H1 (cell line): ENCODE measurements at regions not wholly inside any gene's neighbourhood (a gene's known extent, or its start where the extent isn't known, plus 50 kb on each side); places are given as distances from the start of the nearest gene placed in this dataset.

ENCODE experiments used
- CTCF ChIA-PET: fragments of 300-600 bp; sonication (Branson Sonifier 250); formaldehyde crosslinking; loops from one replicate; lab custom pipeline; 2021; ENCODE audit not compliant: partially characterized antibody; lab: Charles Lee
- POLR2A ChIA-PET: fragments of 300-600 bp; sonication (Branson Sonifier 250); formaldehyde crosslinking; loops from one replicate; lab custom pipeline; 2021; ENCODE audit warnings: inconsistent platforms; ENCODE audit not compliant: partially characterized antibody; lab: Charles Lee
- DNase-seq, 2 experiments: peaks; one replicate each; pipeline versions ENCODE4 v3.0.0 to v3.0.0-alpha.2; 2010 to 2022; ENCODE audit warnings: low spot score in 2 of 2, low read depth in 1 of 2, mixed read lengths in 1 of 2
- FAIRE-seq: peaks from 2 replicates; lab custom pipeline; 2011; peaks lifted over from hg19 to GRCh38; lab: Jason Lieb, UNC
- H2AFZ ChIP-seq: 2 replicates; pipeline ENCODE4 v1.8.1; 2012; ENCODE audit warnings: low read length, inconsistent platforms
- H2AK5ac ChIP-seq: 2 replicates; pipeline ENCODE4 v1.6.1; 2013; ENCODE audit warnings: low read depth, low read length
- H2BK120ac ChIP-seq: replicated peaks from 2 replicates; pipeline ENCODE3; 2013; ENCODE audit warnings: low read depth, low read length, inconsistent platforms
- H2BK12ac ChIP-seq: 2 replicates; pipeline ENCODE4 v1.6.1; 2013; ENCODE audit warnings: low read depth, low read length
- H2BK15ac ChIP-seq: 2 replicates; pipeline ENCODE4 v1.6.1; 2013; ENCODE audit warnings: low read length
- H2BK20ac ChIP-seq: 2 replicates; pipeline ENCODE4 v1.6.1; 2013; ENCODE audit warnings: low read length
- H2BK5ac ChIP-seq: 2 replicates; pipeline ENCODE4 v1.6.1; 2013; ENCODE audit warnings: low read depth, low read length
- H3K14ac ChIP-seq: 2 replicates; pipeline ENCODE4 v1.6.1; 2013; ENCODE audit warnings: inconsistent platforms; ENCODE audit not compliant: insufficient read length
- H3K18ac ChIP-seq: 2 replicates; pipeline ENCODE4 v1.6.1; 2013; ENCODE audit warnings: low read length; ENCODE audit errors: extremely low read depth
- H3K23ac ChIP-seq: 2 replicates; pipeline ENCODE4 v1.6.1; 2013; ENCODE audit warnings: inconsistent platforms; ENCODE audit not compliant: insufficient read length
- H3K23me2 ChIP-seq: 2 replicates; pipeline ENCODE4 v1.6.1; 2013; ENCODE audit warnings: low read depth, low read length
- H3K27ac ChIP-seq: 2 replicates; pipeline ENCODE4 v1.6.1; 2011; ENCODE audit warnings: low read depth, low read length, inconsistent platforms
- H3K27me3 ChIP-seq, 4 experiments: replicated peaks in 1 of 4; 1 replicate in 1 of 4; 2 replicates in 3 of 4; pipeline versions ENCODE4 v1.6.1 to v1.8.1; 2011 to 2013; ENCODE audit warnings: low read length in 3 of 4, mild to moderate bottlenecking in 3 of 4, inconsistent platforms in 2 of 4, mixed read lengths in 2 of 4, moderate library complexity in 1 of 4; ENCODE audit not compliant: control insufficient read depth in 3 of 4, insufficient read depth in 3 of 4; ENCODE audit errors: extremely low read depth in 1 of 4
- H3K36me3 ChIP-seq, 4 experiments: 2 replicates each; pipeline versions ENCODE4 v1.6.1 to v1.8.1; 2011 to 2013; ENCODE audit warnings: mild to moderate bottlenecking in 4 of 4, low read length in 3 of 4, moderate library complexity in 2 of 4, control low read depth in 1 of 4, inconsistent platforms in 1 of 4; ENCODE audit not compliant: insufficient read depth in 4 of 4, control insufficient read depth in 2 of 4
- H3K4ac ChIP-seq: replicated peaks from 2 replicates; pipeline ENCODE3; 2013; ENCODE audit warnings: low read length, low read depth, mixed read lengths, inconsistent platforms; ENCODE audit not compliant: insufficient read length
- H3K4me1 ChIP-seq, 4 experiments: replicated peaks in 1 of 4; 1 replicate in 1 of 4; 2 replicates in 3 of 4; pipeline versions ENCODE4 v1.6.1 to v1.8.1; 2011 to 2013; ENCODE audit warnings: low read length in 3 of 4, inconsistent platforms in 2 of 4, mixed read lengths in 1 of 4; ENCODE audit not compliant: insufficient read depth in 4 of 4, control insufficient read depth in 3 of 4
- H3K4me2 ChIP-seq, 2 experiments: 2 replicates each; pipeline versions ENCODE4 v1.6.1 to v1.8.1; 2011 to 2013; ENCODE audit warnings: low read depth in 2 of 2, low read length in 2 of 2, control low read depth in 1 of 2, inconsistent platforms in 1 of 2, mild to moderate bottlenecking in 1 of 2; ENCODE audit not compliant: insufficient read depth in 1 of 2
- H3K4me3 ChIP-seq, 4 experiments: fragments of 200-600, 300-600 bp in 1 of 4; sonication (generic), shearing (Covaris generic), sonication (Bioruptor Twin) in 1 of 4; 2 replicates each; pipeline versions ENCODE4 v1.5.1 to v1.8.1; 2011 to 2016; ENCODE audit warnings: low read length in 4 of 4, low read depth in 3 of 4, control low read depth in 2 of 4, inconsistent platforms in 2 of 4, mild to moderate bottlenecking in 2 of 4, mixed read lengths in 1 of 4, moderate library complexity in 1 of 4; ENCODE audit not compliant: insufficient read depth in 2 of 4; ENCODE audit errors: extremely low read depth in 1 of 4
- H3K56ac ChIP-seq: replicated peaks from 2 replicates; pipeline ENCODE3; 2013; ENCODE audit warnings: low read depth, mild to moderate bottlenecking, mixed read lengths, low read length, inconsistent platforms; ENCODE audit not compliant: insufficient read length
- H3K79me1 ChIP-seq: 2 replicates; pipeline ENCODE4 v1.6.1; 2013; ENCODE audit warnings: low read depth, low read length, control low read depth
- H3K79me2 ChIP-seq, 2 experiments: 2 replicates each; pipeline versions ENCODE4 v1.6.1 to v1.8.1; 2012 to 2013; ENCODE audit warnings: low read length in 2 of 2, mild to moderate bottlenecking in 2 of 2, inconsistent platforms in 1 of 2; ENCODE audit not compliant: insufficient read depth in 2 of 2, control insufficient read depth in 1 of 2
- H3K9ac ChIP-seq, 4 experiments: replicated peaks in 1 of 4; 1 replicate in 1 of 4; 2 replicates in 3 of 4; pipeline versions ENCODE4 v1.6.1 to v1.8.1; 2011 to 2013; ENCODE audit warnings: low read depth in 3 of 4, low read length in 3 of 4, control low read depth in 2 of 4, mild to moderate bottlenecking in 2 of 4, moderate library complexity in 2 of 4, inconsistent platforms in 1 of 4; ENCODE audit errors: extremely low read depth in 1 of 4
- H3K9me3 ChIP-seq, 2 experiments: 2 replicates each; pipeline versions ENCODE4 v1.6.1 to v1.8.1; 2012 to 2013; ENCODE audit warnings: mild to moderate bottlenecking in 2 of 2, moderate library complexity in 2 of 2, control low read depth in 1 of 2, inconsistent platforms in 1 of 2, low read depth in 1 of 2, low read length in 1 of 2, mixed read lengths in 1 of 2; ENCODE audit not compliant: insufficient read depth in 2 of 2
- H4K20me1 ChIP-seq, 2 experiments: replicated peaks in 1 of 2; 2 replicates each; pipeline versions ENCODE3 to v1.8.1; 2011 to 2013; ENCODE audit warnings: inconsistent platforms in 2 of 2, low read length in 2 of 2, mild to moderate bottlenecking in 1 of 2; ENCODE audit not compliant: insufficient read depth in 2 of 2, control insufficient read depth in 1 of 2
- H4K5ac ChIP-seq: 2 replicates; pipeline ENCODE4 v1.6.1; 2013; ENCODE audit warnings: low read length, low read depth, mixed read lengths, inconsistent platforms; ENCODE audit not compliant: insufficient read length
- H4K8ac ChIP-seq: 2 replicates; pipeline ENCODE4 v1.8.0; 2013; ENCODE audit warnings: mild to moderate bottlenecking, moderate library complexity, low read length, inconsistent platforms; ENCODE audit not compliant: insufficient read depth; ENCODE audit errors: extremely low read depth
- H4K91ac ChIP-seq: replicated peaks from 2 replicates; pipeline ENCODE3; 2013; ENCODE audit warnings: low read length, mixed read lengths, inconsistent platforms; ENCODE audit not compliant: insufficient read length
- GTF2F1 ChIP-seq: IDR thresholded peaks from 2 replicates; pipeline ENCODE4 v1.6.1; 2012; ENCODE audit warnings: low read depth, low read length, improper control_type of control experiment, borderline replicate concordance
- KDM1A ChIP-seq: fragments of 200-600, 300-600 bp; sonication (generic); IDR thresholded peaks from 2 replicates; pipeline ENCODE4 v1.7.1; 2016; ENCODE audit warnings: mild to moderate bottlenecking, low read length, borderline replicate concordance
- RAD21 ChIP-seq, 2 experiments: IDR thresholded peaks in 1 of 2; conservative IDR thresholded peaks in 1 of 2; 2 replicates each; pipeline ENCODE4 v1.6.1; 2011; ENCODE audit warnings: low read depth in 2 of 2, low read length in 2 of 2, improper control_type of control experiment in 1 of 2, inconsistent platforms in 1 of 2, mild to moderate bottlenecking in 1 of 2, moderate library complexity in 1 of 2
- SUZ12 ChIP-seq: fragments of 200-600 bp; sonication (generic); IDR thresholded peaks from 2 replicates; pipeline ENCODE4 v1.6.1; 2012; ENCODE audit warnings: mild to moderate bottlenecking, inconsistent platforms, low read length, moderate library complexity, mixed read lengths
- WGBS, 2 experiments: shearing (Covaris generic) in 1 of 2; methylation state at CpG; one replicate each; pipeline versions ENCODE4 v1.1.6 to v1.1.7; 2013 to 2015; ENCODE audit warnings: low lambda C conversion rate in 2 of 2, mixed read lengths in 2 of 2, inconsistent platforms in 1 of 2, low coverage in 1 of 2, missing lambda C conversion rate in 1 of 2; ENCODE audit not compliant: insufficient replicate concordance in 2 of 2, insufficient coverage in 1 of 2, insufficient read length in 1 of 2; ENCODE audit errors: extremely low coverage in 1 of 2, missing lambda C conversion rate in 1 of 2; 5-methylcytosine and 5-hydroxymethylcytosine counted together
- TF ChIP-seq, protein P1 (sequence below): IDR thresholded peaks from 2 replicates; pipeline ENCODE4 v1.6.1; 2011; ENCODE audit warnings: low read length, improper control_type of control experiment

DNA sequence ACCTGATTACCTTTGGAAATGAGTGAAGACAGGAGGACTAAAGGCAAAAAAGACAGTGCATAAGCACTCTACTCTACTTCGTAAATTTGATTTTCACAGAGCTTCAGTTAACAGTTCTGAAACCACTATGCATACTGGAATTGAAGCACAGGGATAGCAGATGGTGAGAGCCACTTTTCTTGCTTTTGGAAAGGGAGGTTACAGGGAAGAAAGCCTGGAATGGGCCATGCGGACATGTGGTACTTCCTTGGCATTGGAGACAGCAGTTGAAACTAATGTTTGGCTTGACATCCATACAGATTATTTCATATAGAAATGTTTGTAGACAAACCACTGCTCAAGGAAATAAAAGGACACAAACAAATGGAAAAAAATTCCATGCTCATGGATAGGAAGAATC, 585.6 kb upstream of the RAB6C start:
- DNase-seq (no peak), FAIRE-seq (no peak)
- no peak overlapping the region for H2BK15ac ChIP-seq
- H3K4me2 ChIP-seq: no peak overlapping the region
- H3K4me1 ChIP-seq: peaks cover 0 to 2% (median 0%) of the 10 kb centered on the region in 4 experiments; a peak in 2 of 7 replicates
- no peak overlapping the region for H3K27ac ChIP-seq
- no peak overlapping the region for H3K56ac ChIP-seq
- H2BK20ac ChIP-seq: no peak overlapping the region
- H3K23me2 ChIP-seq: no peaks in the 10 kb centered on the region
- H3K18ac ChIP-seq: no peak overlapping the region
- no peaks in the 10 kb centered on the region for H3K79me2 ChIP-seq
- no peak overlapping the region for H3K9ac ChIP-seq
- H3K14ac ChIP-seq: no peak overlapping the region
- POLR2A ChIA-PET: no interaction called here
- H3K27me3 ChIP-seq: no peaks in the 10 kb centered on the region
- no peak overlapping the region for H3K23ac ChIP-seq
- no peak overlapping the region for H2BK120ac ChIP-seq
- H3K36me3 ChIP-seq: no peaks in the 10 kb centered on the region
- H3K79me1 ChIP-seq: no peaks in the 10 kb centered on the region
- no peak overlapping the region for H2AFZ ChIP-seq
- H2BK12ac ChIP-seq: no peak overlapping the region
- WGBS, 2 experiments: 94% methylated on average over 2 of the region's 2 CpGs; no CpG with 5 or more reads in 1 of the 2 experiments
- no peaks in the 10 kb centered on the region for H4K20me1 ChIP-seq
- H3K4me3 ChIP-seq: no peak overlapping the region
- no peak overlapping the region for H4K8ac ChIP-seq
- no peak overlapping the region for H2BK5ac ChIP-seq
- CTCF ChIA-PET: no interaction called here
- no peak overlapping the region for H3K4ac ChIP-seq
- no peak overlapping the region for H2AK5ac ChIP-seq
- no peaks in the 10 kb centered on the region for H3K9me3 ChIP-seq
- no peak overlapping the region for H4K5ac ChIP-seq
- no peak overlapping the region for H4K91ac ChIP-seq
- TF ChIP-seq KDM1A (no peak), SUZ12 (no peak), GTF2F1 (no peak), RAD21 (IDR thresholded peaks at IDR 0.05 in 1 of 2, conservative IDR thresholded peaks at IDR 0.05 in 1 of 2; ENCODE audit: low read depth in 2 of 2, low read length in 2 of 2) (no peak)
- TF ChIP-seq, protein P1, sequence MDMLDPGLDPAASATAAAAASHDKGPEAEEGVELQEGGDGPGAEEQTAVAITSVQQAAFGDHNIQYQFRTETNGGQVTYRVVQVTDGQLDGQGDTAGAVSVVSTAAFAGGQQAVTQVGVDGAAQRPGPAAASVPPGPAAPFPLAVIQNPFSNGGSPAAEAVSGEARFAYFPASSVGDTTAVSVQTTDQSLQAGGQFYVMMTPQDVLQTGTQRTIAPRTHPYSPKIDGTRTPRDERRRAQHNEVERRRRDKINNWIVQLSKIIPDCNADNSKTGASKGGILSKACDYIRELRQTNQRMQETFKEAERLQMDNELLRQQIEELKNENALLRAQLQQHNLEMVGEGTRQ: no peak
